ENCODE measurements at regions not wholly inside any gene's neighbourhood (a gene's known extent, or its start where the extent isn't known, plus 50 kb on each side); places are given as distances from the start of the nearest gene placed in this dataset.
A peak's percentile ranks its signal among the peaks of the same experiment; 100 is the strongest.
"Not testable (repeated sequence)": the region's sequence is repeated elsewhere in the genome, so short reads cannot be mapped to it uniquely, and the experiment has no call there.

GRCh38 chr1:98184856-98185255 is 264.0 kb upstream of the DPYD start:
- no peak for DNase-seq

GRCh38 chr1:98181036-98181764 is 260.4 kb upstream of the DPYD start:
- peak; percentile 12 for DNase-seq

DNA sequence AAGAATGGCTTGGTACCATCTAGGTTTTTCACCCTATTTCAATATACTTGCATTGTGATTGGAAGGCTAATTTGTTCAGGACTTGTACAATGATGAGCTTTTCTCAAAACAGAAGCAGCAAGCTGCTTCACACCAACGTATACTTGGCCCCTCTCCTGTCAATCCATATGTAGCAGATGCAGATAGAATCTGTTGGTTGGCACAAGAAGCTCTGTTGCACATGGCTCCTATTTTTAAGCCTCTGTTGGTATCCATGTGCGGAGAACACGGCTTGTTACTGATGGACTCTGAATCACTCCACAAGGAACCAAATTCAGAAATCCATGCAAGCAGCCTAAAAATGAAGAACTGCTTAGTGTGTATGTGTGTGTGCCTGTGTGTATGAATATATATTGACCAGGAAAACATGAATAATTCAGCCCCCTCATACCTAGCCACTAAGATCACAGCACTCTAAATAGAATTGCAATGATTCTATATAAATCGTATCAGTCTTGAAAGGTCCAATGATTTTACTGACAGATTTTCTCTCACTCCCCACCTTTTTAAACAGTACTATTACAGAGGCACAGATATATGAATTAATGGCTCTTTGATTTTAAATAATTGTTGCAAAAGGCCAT is 258.4 kb upstream of the DPYD start:
- DNase-seq: no peak

- no peak for DNase-seq
Measured at GRCh38 chr1:98177751-98178150, 256.9 kb upstream of the DPYD start.

DNA sequence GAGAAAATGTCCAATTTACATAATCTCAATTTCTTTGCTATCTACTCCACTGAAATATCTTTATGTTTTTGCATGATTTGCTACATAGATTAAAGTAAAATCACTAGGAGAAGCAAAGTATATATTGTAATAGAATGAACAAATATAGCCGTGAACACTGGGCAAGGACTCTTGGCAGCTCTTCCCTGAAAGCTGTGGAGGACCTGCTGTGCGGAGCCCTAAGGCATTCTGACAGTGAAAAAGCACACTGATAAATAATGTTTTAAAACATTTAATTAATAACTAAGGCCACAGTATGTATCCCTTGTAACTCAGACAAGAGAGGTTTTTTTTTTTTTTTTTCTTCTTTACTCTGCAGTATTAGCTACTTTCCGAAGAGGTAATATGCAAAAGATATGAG is 256.1 kb upstream of the DPYD start:
- no peak for DNase-seq

DNA sequence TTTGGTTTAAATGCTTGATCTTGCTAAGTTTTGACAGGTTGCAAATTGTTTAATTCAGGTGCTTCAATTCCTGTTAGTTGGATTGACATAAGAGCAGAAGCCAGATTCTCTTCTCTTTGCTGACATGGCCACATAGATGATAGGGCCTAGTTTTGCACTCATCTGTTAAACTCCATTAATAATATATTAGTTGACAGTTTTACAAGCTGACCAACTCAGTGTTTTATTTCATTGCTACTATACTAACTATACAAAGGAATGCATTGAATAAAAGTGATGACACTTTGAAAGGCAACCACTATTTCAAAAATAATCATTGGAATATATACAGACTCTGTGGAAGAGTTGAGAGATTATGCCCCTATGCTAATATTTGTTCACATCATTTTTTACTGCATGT is 255.6 kb upstream of the DPYD start:
- no peak for DNase-seq

- no peak for DNase-seq
Measured at GRCh38 chr1:98172578-98172977, 251.7 kb upstream of the DPYD start.

DNA sequence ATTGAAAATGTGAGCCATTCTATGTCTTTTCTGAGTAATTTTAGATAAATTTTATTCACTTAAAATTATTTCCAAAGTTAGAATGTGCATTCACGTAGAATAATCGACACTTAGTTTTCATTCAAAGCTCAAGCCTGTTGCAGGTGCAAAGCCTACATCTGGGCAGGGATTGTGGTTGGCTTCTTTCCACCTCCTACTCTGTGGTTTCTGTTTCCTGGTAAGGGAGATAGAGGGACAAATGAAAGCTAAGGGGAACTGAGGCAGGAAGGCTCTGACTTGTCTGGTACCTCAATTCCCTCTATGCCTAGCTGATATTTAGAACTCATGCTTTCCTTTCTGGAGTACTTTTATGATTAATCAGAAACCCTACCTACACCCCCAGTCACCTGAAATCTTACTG is 251.2 kb upstream of the DPYD start:
- no peak for DNase-seq

- DNase-seq: no peak
Measured at GRCh38 chr1:98164509-98164908, 243.7 kb upstream of the DPYD start.

DNA sequence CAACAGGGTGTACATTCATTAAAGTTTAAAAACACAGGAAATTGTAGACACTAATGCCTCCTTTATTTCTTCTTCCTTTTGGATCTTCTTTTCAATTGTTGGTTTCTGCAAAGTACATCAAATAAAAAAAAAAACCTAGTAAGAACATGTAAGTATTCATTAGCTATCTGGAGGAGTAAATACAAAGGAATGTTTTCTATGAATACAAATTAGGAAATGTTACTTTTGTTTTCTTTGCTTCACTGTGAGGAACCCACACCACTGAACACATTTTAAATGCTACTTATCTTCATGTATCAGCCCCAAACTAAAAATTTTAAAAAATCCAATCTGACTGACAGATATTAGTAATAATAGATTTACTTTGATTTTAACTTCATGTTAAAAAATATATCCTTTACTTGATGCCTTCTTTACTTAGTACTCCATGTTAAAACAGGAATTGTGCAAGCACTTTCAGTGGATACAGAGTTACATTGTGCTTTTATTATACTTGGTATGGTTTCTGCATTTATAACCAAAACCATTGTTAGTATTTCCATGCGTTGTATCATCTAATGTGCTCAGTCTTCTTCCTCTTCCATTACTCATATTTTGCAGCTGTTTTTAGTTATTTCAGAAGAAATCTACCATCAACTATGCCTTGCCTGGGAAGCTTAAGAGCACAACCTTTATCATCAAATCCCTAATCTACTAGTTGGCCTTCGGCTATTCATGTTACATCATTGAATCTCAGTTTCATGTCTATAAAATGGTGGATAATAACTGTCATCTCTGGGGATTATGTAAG is 236.9 kb upstream of the DPYD start:
- DNase-seq: no peak

DNA sequence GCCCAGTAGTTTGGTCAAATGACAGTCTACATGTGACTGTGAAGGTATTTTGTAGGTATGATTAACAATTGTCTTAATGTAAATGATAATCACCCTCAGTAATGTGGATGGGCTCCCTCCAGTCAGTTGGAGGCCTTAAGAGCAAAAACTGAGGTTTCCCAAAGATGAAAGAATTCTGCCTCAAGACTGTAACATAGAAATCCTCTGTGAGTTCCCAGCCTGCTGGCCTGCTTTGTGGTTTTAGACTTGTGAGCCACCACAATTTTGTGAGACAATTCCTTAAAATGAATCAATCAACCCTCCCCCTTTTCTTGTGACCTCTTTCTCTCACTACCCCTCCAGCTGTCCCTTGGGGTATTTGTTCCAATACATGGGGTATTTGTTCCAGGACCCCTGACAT is 226.4 kb upstream of the DPYD start:
- no peak for DNase-seq

DNA sequence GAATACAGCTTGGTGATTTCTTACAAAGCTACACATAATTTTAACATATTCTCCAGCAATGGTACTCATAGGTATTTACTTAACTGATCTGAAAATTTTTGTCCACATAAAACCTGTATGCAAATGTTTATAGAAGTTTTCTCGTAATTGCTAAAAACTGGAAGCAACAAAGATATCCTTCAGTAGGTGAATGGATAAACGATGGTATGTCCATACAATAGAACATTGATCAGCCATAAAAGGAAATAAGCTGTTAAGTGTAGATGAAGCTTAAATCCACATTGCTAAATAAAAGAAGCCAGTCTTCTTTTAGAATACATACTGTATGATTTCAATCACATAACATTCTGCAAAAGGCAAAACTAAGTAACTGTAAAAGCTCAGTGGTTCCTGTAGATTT is 224.8 kb upstream of the DPYD start:
- DNase-seq: no peak

DNA sequence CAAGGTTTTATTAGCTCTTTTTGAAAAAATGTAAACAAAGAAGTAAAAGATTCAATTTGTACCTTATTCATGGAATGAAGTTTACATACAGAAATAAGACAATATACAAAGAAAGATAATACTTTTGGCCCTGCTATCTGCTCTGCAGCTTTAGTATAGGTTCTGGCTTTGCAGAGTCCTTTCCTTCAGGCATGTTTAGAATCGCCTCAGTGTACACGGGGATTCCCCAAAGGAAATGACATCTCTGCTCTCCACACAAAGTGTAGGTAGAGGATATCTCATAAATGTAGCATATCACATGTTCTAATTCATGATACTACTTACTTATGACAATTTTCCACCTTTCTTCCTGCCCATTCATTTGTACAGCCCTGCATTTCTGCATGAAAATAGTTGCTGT is 222.6 kb upstream of the DPYD start:
- peak; percentile 41 for DNase-seq

GRCh38 chr1:98133131-98133530 is 212.3 kb upstream of the DPYD start:
- peak; percentile 22 for DNase-seq

DNA sequence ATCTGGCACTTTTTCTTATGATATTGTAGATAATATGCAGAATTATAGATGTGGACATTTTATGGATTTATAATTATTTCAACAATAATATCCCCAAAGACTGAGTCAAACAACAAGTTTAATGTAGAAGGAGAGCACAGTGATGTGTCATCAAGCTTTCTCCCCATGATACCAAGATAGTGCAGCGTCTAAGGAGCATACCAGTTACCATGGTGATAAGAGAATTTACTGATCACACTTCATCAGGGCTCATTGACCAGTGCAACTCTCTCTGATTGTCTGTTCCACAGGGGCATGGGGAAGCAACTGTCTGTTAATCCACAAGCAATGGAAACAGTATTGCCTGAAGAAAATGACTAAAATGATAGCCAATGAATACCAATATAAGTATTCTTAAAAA is 209.6 kb upstream of the DPYD start:
- DNase-seq: no peak

DNA sequence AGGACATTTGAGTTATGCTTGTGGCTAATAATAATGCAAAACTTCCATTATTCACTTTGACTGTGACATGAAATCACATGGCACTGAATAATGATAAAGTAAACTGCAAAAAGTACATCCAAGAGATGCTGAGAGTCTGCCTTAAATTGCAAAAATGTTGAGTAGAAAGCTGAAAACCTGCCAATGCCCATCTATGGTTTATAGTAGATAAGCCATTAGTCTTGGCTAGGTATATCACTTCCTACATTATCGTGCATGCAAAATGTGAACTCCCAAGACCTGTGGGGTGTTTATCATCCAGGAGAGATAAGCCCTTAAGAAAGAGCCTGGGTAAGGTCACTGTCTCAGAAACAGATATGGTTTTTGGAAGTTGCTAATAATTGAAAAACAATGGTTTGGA is 208.7 kb upstream of the DPYD start:
- no peak for DNase-seq

GRCh38 chr1:98126740-98127139 is 205.9 kb upstream of the DPYD start:
- peak; percentile 41 for DNase-seq

GRCh38 chr1:98121646-98122045 is 200.8 kb upstream of the DPYD start:
- no peak for DNase-seq

GRCh38 chr1:98119796-98120195 is 199.0 kb upstream of the DPYD start:
- DNase-seq: peak; percentile 57

GRCh38 chr1:98113811-98114210 is 193.0 kb upstream of the DPYD start:
- DNase-seq: no peak

GRCh38 chr1:98112626-98113025 is 191.8 kb upstream of the DPYD start:
- no peak for DNase-seq

GRCh38 chr1:98110674-98111073 is 189.8 kb upstream of the DPYD start:
- DNase-seq: no peak

GRCh38 chr1:98108378-98108777 is 187.5 kb upstream of the DPYD start:
- DNase-seq: not testable (repeated sequence)

DNA sequence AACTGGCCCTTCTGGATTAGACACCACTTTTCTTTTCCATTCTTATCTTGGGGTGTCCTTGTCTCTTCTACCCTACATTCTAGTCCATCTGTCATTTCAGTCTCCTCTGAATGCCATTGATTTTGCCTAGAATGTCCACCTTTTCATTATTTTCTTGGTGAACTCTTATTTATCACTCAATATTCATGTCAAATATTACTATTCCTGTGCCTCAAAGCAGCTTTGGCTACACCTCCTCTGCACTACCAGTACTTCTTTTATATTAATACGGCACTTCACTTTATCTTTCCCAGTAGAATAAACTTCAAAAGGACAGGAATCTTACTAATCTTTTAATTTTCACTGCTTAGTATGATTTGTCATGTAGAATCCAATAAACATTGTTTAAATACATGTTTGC is 186.4 kb upstream of the DPYD start:
- DNase-seq: no peak
